DMS 273 treated with DMSO at 0.1 percent for 48 hours (cell line): ENCODE measurements at regions not wholly inside any gene's neighbourhood (a gene's known extent, or its start where the extent isn't known, plus 50 kb on each side); places are given as distances from the start of the nearest gene placed in this dataset.

Experiments
- DNase-seq: peaks from one replicate; lab custom pipeline; 2025; lab: John Stamatoyannopoulos, UW

GRCh38 chr17:70230850-70231640 lies 61.7 kb downstream of the KCNJ2 start:
- no peak for DNase-seq

GRCh38 chr17:70232466-70232865 lies 63.1 kb downstream of the KCNJ2 start:
- no peak for DNase-seq

- DNase-seq, result no peak
Measured at GRCh38 chr17:70235252-70235651, 65.9 kb downstream of the KCNJ2 start.

GRCh38 chr17:70238228-70238627 lies 68.9 kb downstream of the KCNJ2 start:
- DNase-seq, result no peak

GRCh38 chr17:70238646-70239045 lies 69.3 kb downstream of the KCNJ2 start:
- DNase-seq, result no peak

- DNase-seq, result no peak
Measured at GRCh38 chr17:70239391-70239826, 70.1 kb downstream of the KCNJ2 start.

- DNase-seq, result no peak
Measured at GRCh38 chr17:70241071-70241470, 71.7 kb downstream of the KCNJ2 start.

GRCh38 chr17:70242781-70243437 lies 73.6 kb downstream of the KCNJ2 start:
- no peak for DNase-seq

- DNase-seq, result no peak
Measured at GRCh38 chr17:70251706-70252105, 82.4 kb downstream of the KCNJ2 start.

GRCh38 chr17:70254735-70255460 lies 85.6 kb downstream of the KCNJ2 start:
- DNase-seq, result no peak

GRCh38 chr17:70256751-70257150 lies 87.4 kb downstream of the KCNJ2 start:
- no peak for DNase-seq

- no peak for DNase-seq
Measured at GRCh38 chr17:70258465-70258864, 89.1 kb downstream of the KCNJ2 start.

- no peak for DNase-seq
Measured at GRCh38 chr17:70259400-70259799, 90.1 kb downstream of the KCNJ2 start.

- DNase-seq, result no peak
Measured at GRCh38 chr17:70261170-70261569, 91.8 kb downstream of the KCNJ2 start.

- no peak for DNase-seq
Measured at GRCh38 chr17:70265471-70265870, 96.1 kb downstream of the KCNJ2 start.

GRCh38 chr17:70266394-70266793 lies 97.1 kb downstream of the KCNJ2 start:
- DNase-seq, result no peak

- DNase-seq, result no peak
Measured at GRCh38 chr17:70268383-70268782, 99.1 kb downstream of the KCNJ2 start.

- DNase-seq, result no peak
Measured at GRCh38 chr17:70270554-70270953, 101.2 kb downstream of the KCNJ2 start.

GRCh38 chr17:70271200-70271599 lies 101.9 kb downstream of the KCNJ2 start:
- DNase-seq, result no peak

- peak; percentile 25 for DNase-seq
Measured at GRCh38 chr17:70271672-70272071, 102.3 kb downstream of the KCNJ2 start.

GRCh38 chr17:70274255-70274654 lies 104.9 kb downstream of the KCNJ2 start:
- no peak for DNase-seq

- DNase-seq, result peak; percentile 30
Measured at GRCh38 chr17:70276906-70277305, 107.6 kb downstream of the KCNJ2 start.
